ENCODE measurements at regions not wholly inside any gene's neighbourhood (a gene's known extent, or its start where the extent isn't known, plus 50 kb on each side); places are given as distances from the start of the nearest gene placed in this dataset.

GRCh38 chr10:129090165-129090564, 376.9 kb upstream of the MGMT start:
- TF ChIP-seq, protein P1, sequence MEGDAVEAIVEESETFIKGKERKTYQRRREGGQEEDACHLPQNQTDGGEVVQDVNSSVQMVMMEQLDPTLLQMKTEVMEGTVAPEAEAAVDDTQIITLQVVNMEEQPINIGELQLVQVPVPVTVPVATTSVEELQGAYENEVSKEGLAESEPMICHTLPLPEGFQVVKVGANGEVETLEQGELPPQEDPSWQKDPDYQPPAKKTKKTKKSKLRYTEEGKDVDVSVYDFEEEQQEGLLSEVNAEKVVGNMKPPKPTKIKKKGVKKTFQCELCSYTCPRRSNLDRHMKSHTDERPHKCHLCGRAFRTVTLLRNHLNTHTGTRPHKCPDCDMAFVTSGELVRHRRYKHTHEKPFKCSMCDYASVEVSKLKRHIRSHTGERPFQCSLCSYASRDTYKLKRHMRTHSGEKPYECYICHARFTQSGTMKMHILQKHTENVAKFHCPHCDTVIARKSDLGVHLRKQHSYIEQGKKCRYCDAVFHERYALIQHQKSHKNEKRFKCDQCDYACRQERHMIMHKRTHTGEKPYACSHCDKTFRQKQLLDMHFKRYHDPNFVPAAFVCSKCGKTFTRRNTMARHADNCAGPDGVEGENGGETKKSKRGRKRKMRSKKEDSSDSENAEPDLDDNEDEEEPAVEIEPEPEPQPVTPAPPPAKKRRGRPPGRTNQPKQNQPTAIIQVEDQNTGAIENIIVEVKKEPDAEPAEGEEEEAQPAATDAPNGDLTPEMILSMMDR (IDR thresholded peaks at IDR 0.05; ENCODE audit: insufficient read depth, low read length, poor library complexity, severe bottlenecking): no peak
- no peaks in the 10 kb centered on the region for H3K27me3 ChIP-seq (ENCODE audit: control insufficient read depth, insufficient read depth, low read length)
- no peak overlapping the region for H3K4me3 ChIP-seq (ENCODE audit: low read depth, low read length)
- H3K36me3 ChIP-seq (ENCODE audit: control insufficient read depth, insufficient read depth, low read length): no peaks in the 10 kb centered on the region
- DNase-seq (ENCODE audit: low read depth): no peak

GRCh38 chr10:129090618-129091366, 376.2 kb upstream of the MGMT start:
- Histone ChIP-seq H3K4me3 (ENCODE audit: low read depth, low read length) (no peak overlapping the region), H3K36me3 (ENCODE audit: control insufficient read depth, insufficient read depth, low read length) (no peaks in the 10 kb centered on the region), H3K27me3 (ENCODE audit: control insufficient read depth, insufficient read depth, low read length) (no peaks in the 10 kb centered on the region)
- DNase-seq (ENCODE audit: low read depth): no peak
- TF ChIP-seq, protein P1 (IDR thresholded peaks at IDR 0.05; ENCODE audit: insufficient read depth, low read length, poor library complexity, severe bottlenecking): no peak

DNA sequence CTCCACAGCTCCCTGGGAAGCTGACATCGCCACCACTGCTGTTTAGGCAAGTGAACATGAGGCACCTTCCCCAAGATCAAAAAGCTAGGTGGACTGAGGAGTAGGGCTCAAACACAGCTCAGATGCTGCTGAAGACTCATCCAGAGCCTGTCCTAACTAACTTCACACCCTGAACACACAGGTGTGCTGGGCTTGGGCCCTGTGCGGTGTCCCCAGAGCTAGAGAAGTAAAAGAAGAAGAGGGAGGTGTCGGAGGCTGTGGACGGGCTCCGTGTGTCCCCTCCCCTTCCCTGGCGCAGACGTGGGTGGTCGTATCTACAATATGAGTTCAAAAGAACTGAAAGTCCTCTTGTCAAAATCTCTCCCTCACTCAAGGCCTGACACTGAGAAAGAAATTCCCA, 373.4 kb upstream of the MGMT start:
- DNase-seq (ENCODE audit: low read depth): no peak
- TF ChIP-seq, protein P1 (IDR thresholded peaks at IDR 0.05; ENCODE audit: insufficient read depth, low read length, poor library complexity, severe bottlenecking): no peak
- no peaks in the 10 kb centered on the region for H3K27me3 ChIP-seq (ENCODE audit: control insufficient read depth, insufficient read depth, low read length)

GRCh38 chr10:129094233-129094632, 372.8 kb upstream of the MGMT start:
- no peak for DNase-seq (ENCODE audit: low read depth)
- Histone ChIP-seq H3K27me3 (ENCODE audit: control insufficient read depth, insufficient read depth, low read length) (no peaks in the 10 kb centered on the region), H3K4me3 (ENCODE audit: low read depth, low read length) (no peak overlapping the region), H3K36me3 (ENCODE audit: control insufficient read depth, insufficient read depth, low read length) (no peaks in the 10 kb centered on the region)
- TF ChIP-seq, protein P1 (IDR thresholded peaks at IDR 0.05; ENCODE audit: insufficient read depth, low read length, poor library complexity, severe bottlenecking): no peak

More for the DNA sequence above, 373.4 kb upstream of the MGMT start:
- H3K36me3 ChIP-seq (ENCODE audit: control insufficient read depth, insufficient read depth, low read length): no peaks in the 10 kb centered on the region
- no peak overlapping the region for H3K4me3 ChIP-seq (ENCODE audit: low read depth, low read length)

- TF ChIP-seq, protein P1 (IDR thresholded peaks at IDR 0.05; ENCODE audit: insufficient read depth, low read length, poor library complexity, severe bottlenecking): no peak
- DNase-seq (ENCODE audit: low read depth): no peak
- H3K27me3 ChIP-seq (ENCODE audit: control insufficient read depth, insufficient read depth, low read length): no peaks in the 10 kb centered on the region
- H3K36me3 ChIP-seq (ENCODE audit: control insufficient read depth, insufficient read depth, low read length): no peaks in the 10 kb centered on the region
- no peak overlapping the region for H3K4me3 ChIP-seq (ENCODE audit: low read depth, low read length)
Measured at GRCh38 chr10:129094861-129095260, 372.2 kb upstream of the MGMT start.

GRCh38 chr10:129095680-129096064, 371.4 kb upstream of the MGMT start:
- Histone ChIP-seq H3K4me3 (ENCODE audit: low read depth, low read length) (no peak overlapping the region), H3K36me3 (ENCODE audit: control insufficient read depth, insufficient read depth, low read length) (no peaks in the 10 kb centered on the region), H3K27me3 (ENCODE audit: control insufficient read depth, insufficient read depth, low read length) (no peaks in the 10 kb centered on the region)
- no peak for DNase-seq (ENCODE audit: low read depth)
- TF ChIP-seq, protein P1 (IDR thresholded peaks at IDR 0.05; ENCODE audit: insufficient read depth, low read length, poor library complexity, severe bottlenecking): no peak

Measured in kidney epithelial cell (primary cell).